H1 (cell line): ENCODE measurements at regions not wholly inside any gene's neighbourhood (a gene's known extent, or its start where the extent isn't known, plus 50 kb on each side); places are given as distances from the start of the nearest gene placed in this dataset.

Source experiments
- CTCF ChIA-PET: fragments of 300-600 bp; sonication (Branson Sonifier 250); formaldehyde crosslinking; loops from one replicate; lab custom pipeline; 2021; ENCODE audit not compliant: partially characterized antibody; lab: Charles Lee
- POLR2A ChIA-PET: fragments of 300-600 bp; sonication (Branson Sonifier 250); formaldehyde crosslinking; loops from one replicate; lab custom pipeline; 2021; ENCODE audit warnings: inconsistent platforms; ENCODE audit not compliant: partially characterized antibody; lab: Charles Lee
- DNase-seq, 2 experiments: peaks; one replicate each; pipeline versions ENCODE4 v3.0.0 to v3.0.0-alpha.2; 2010 to 2022; ENCODE audit warnings: low spot score in 2 of 2, low read depth in 1 of 2, mixed read lengths in 1 of 2
- FAIRE-seq: peaks from 2 replicates; lab custom pipeline; 2011; peaks lifted over from hg19 to GRCh38; lab: Jason Lieb, UNC
- H2AFZ ChIP-seq: 2 replicates; pipeline ENCODE4 v1.8.1; 2012; ENCODE audit warnings: low read length, inconsistent platforms
- H2AK5ac ChIP-seq: 2 replicates; pipeline ENCODE4 v1.6.1; 2013; ENCODE audit warnings: low read depth, low read length
- H2BK120ac ChIP-seq: replicated peaks from 2 replicates; pipeline ENCODE3; 2013; ENCODE audit warnings: low read depth, low read length, inconsistent platforms
- H2BK12ac ChIP-seq: 2 replicates; pipeline ENCODE4 v1.6.1; 2013; ENCODE audit warnings: low read depth, low read length
- H2BK15ac ChIP-seq: 2 replicates; pipeline ENCODE4 v1.6.1; 2013; ENCODE audit warnings: low read length
- H2BK20ac ChIP-seq: 2 replicates; pipeline ENCODE4 v1.6.1; 2013; ENCODE audit warnings: low read length
- H2BK5ac ChIP-seq: 2 replicates; pipeline ENCODE4 v1.6.1; 2013; ENCODE audit warnings: low read depth, low read length
- H3K14ac ChIP-seq: 2 replicates; pipeline ENCODE4 v1.6.1; 2013; ENCODE audit warnings: inconsistent platforms; ENCODE audit not compliant: insufficient read length
- H3K18ac ChIP-seq: 2 replicates; pipeline ENCODE4 v1.6.1; 2013; ENCODE audit warnings: low read length; ENCODE audit errors: extremely low read depth
- H3K23ac ChIP-seq: 2 replicates; pipeline ENCODE4 v1.6.1; 2013; ENCODE audit warnings: inconsistent platforms; ENCODE audit not compliant: insufficient read length
- H3K23me2 ChIP-seq: 2 replicates; pipeline ENCODE4 v1.6.1; 2013; ENCODE audit warnings: low read depth, low read length
- H3K27ac ChIP-seq: 2 replicates; pipeline ENCODE4 v1.6.1; 2011; ENCODE audit warnings: low read depth, low read length, inconsistent platforms
- H3K27me3 ChIP-seq, 4 experiments: replicated peaks in 1 of 4; 1 replicate in 1 of 4; 2 replicates in 3 of 4; pipeline versions ENCODE4 v1.6.1 to v1.8.1; 2011 to 2013; ENCODE audit warnings: low read length in 3 of 4, mild to moderate bottlenecking in 3 of 4, inconsistent platforms in 2 of 4, mixed read lengths in 2 of 4, moderate library complexity in 1 of 4; ENCODE audit not compliant: control insufficient read depth in 3 of 4, insufficient read depth in 3 of 4; ENCODE audit errors: extremely low read depth in 1 of 4
- H3K36me3 ChIP-seq, 4 experiments: 2 replicates each; pipeline versions ENCODE4 v1.6.1 to v1.8.1; 2011 to 2013; ENCODE audit warnings: mild to moderate bottlenecking in 4 of 4, low read length in 3 of 4, moderate library complexity in 2 of 4, control low read depth in 1 of 4, inconsistent platforms in 1 of 4; ENCODE audit not compliant: insufficient read depth in 4 of 4, control insufficient read depth in 2 of 4
- H3K4ac ChIP-seq: replicated peaks from 2 replicates; pipeline ENCODE3; 2013; ENCODE audit warnings: low read length, low read depth, mixed read lengths, inconsistent platforms; ENCODE audit not compliant: insufficient read length
- H3K4me1 ChIP-seq, 4 experiments: replicated peaks in 1 of 4; 1 replicate in 1 of 4; 2 replicates in 3 of 4; pipeline versions ENCODE4 v1.6.1 to v1.8.1; 2011 to 2013; ENCODE audit warnings: low read length in 3 of 4, inconsistent platforms in 2 of 4, mixed read lengths in 1 of 4; ENCODE audit not compliant: insufficient read depth in 4 of 4, control insufficient read depth in 3 of 4
- H3K4me2 ChIP-seq, 2 experiments: 2 replicates each; pipeline versions ENCODE4 v1.6.1 to v1.8.1; 2011 to 2013; ENCODE audit warnings: low read depth in 2 of 2, low read length in 2 of 2, control low read depth in 1 of 2, inconsistent platforms in 1 of 2, mild to moderate bottlenecking in 1 of 2; ENCODE audit not compliant: insufficient read depth in 1 of 2
- H3K4me3 ChIP-seq, 4 experiments: fragments of 200-600, 300-600 bp in 1 of 4; sonication (generic), shearing (Covaris generic), sonication (Bioruptor Twin) in 1 of 4; 2 replicates each; pipeline versions ENCODE4 v1.5.1 to v1.8.1; 2011 to 2016; ENCODE audit warnings: low read length in 4 of 4, low read depth in 3 of 4, control low read depth in 2 of 4, inconsistent platforms in 2 of 4, mild to moderate bottlenecking in 2 of 4, mixed read lengths in 1 of 4, moderate library complexity in 1 of 4; ENCODE audit not compliant: insufficient read depth in 2 of 4; ENCODE audit errors: extremely low read depth in 1 of 4
- H3K56ac ChIP-seq: replicated peaks from 2 replicates; pipeline ENCODE3; 2013; ENCODE audit warnings: low read depth, mild to moderate bottlenecking, mixed read lengths, low read length, inconsistent platforms; ENCODE audit not compliant: insufficient read length
- H3K79me1 ChIP-seq: 2 replicates; pipeline ENCODE4 v1.6.1; 2013; ENCODE audit warnings: low read depth, low read length, control low read depth
- H3K79me2 ChIP-seq, 2 experiments: 2 replicates each; pipeline versions ENCODE4 v1.6.1 to v1.8.1; 2012 to 2013; ENCODE audit warnings: low read length in 2 of 2, mild to moderate bottlenecking in 2 of 2, inconsistent platforms in 1 of 2; ENCODE audit not compliant: insufficient read depth in 2 of 2, control insufficient read depth in 1 of 2
- H3K9ac ChIP-seq, 4 experiments: replicated peaks in 1 of 4; 1 replicate in 1 of 4; 2 replicates in 3 of 4; pipeline versions ENCODE4 v1.6.1 to v1.8.1; 2011 to 2013; ENCODE audit warnings: low read depth in 3 of 4, low read length in 3 of 4, control low read depth in 2 of 4, mild to moderate bottlenecking in 2 of 4, moderate library complexity in 2 of 4, inconsistent platforms in 1 of 4; ENCODE audit errors: extremely low read depth in 1 of 4
- H3K9me3 ChIP-seq, 2 experiments: 2 replicates each; pipeline versions ENCODE4 v1.6.1 to v1.8.1; 2012 to 2013; ENCODE audit warnings: mild to moderate bottlenecking in 2 of 2, moderate library complexity in 2 of 2, control low read depth in 1 of 2, inconsistent platforms in 1 of 2, low read depth in 1 of 2, low read length in 1 of 2, mixed read lengths in 1 of 2; ENCODE audit not compliant: insufficient read depth in 2 of 2
- H4K20me1 ChIP-seq, 2 experiments: replicated peaks in 1 of 2; 2 replicates each; pipeline versions ENCODE3 to v1.8.1; 2011 to 2013; ENCODE audit warnings: inconsistent platforms in 2 of 2, low read length in 2 of 2, mild to moderate bottlenecking in 1 of 2; ENCODE audit not compliant: insufficient read depth in 2 of 2, control insufficient read depth in 1 of 2
- H4K5ac ChIP-seq: 2 replicates; pipeline ENCODE4 v1.6.1; 2013; ENCODE audit warnings: low read length, low read depth, mixed read lengths, inconsistent platforms; ENCODE audit not compliant: insufficient read length
- H4K8ac ChIP-seq: 2 replicates; pipeline ENCODE4 v1.8.0; 2013; ENCODE audit warnings: mild to moderate bottlenecking, moderate library complexity, low read length, inconsistent platforms; ENCODE audit not compliant: insufficient read depth; ENCODE audit errors: extremely low read depth
- H4K91ac ChIP-seq: replicated peaks from 2 replicates; pipeline ENCODE3; 2013; ENCODE audit warnings: low read length, mixed read lengths, inconsistent platforms; ENCODE audit not compliant: insufficient read length
- JUN ChIP-seq: IDR thresholded peaks from 2 replicates; pipeline ENCODE4 v1.6.1; 2011; ENCODE audit warnings: low read depth, mild to moderate bottlenecking, improper control_type of control experiment, low read length
- NRF1 ChIP-seq: IDR thresholded peaks from 2 replicates; pipeline ENCODE4 v1.6.1; 2011; ENCODE audit warnings: mild to moderate bottlenecking, low read depth, low read length, improper control_type of control experiment
- WGBS, 2 experiments: shearing (Covaris generic) in 1 of 2; methylation state at CpG; one replicate each; pipeline versions ENCODE4 v1.1.6 to v1.1.7; 2013 to 2015; ENCODE audit warnings: low lambda C conversion rate in 2 of 2, mixed read lengths in 2 of 2, inconsistent platforms in 1 of 2, low coverage in 1 of 2, missing lambda C conversion rate in 1 of 2; ENCODE audit not compliant: insufficient replicate concordance in 2 of 2, insufficient coverage in 1 of 2, insufficient read length in 1 of 2; ENCODE audit errors: extremely low coverage in 1 of 2, missing lambda C conversion rate in 1 of 2; 5-methylcytosine and 5-hydroxymethylcytosine counted together

DNA sequence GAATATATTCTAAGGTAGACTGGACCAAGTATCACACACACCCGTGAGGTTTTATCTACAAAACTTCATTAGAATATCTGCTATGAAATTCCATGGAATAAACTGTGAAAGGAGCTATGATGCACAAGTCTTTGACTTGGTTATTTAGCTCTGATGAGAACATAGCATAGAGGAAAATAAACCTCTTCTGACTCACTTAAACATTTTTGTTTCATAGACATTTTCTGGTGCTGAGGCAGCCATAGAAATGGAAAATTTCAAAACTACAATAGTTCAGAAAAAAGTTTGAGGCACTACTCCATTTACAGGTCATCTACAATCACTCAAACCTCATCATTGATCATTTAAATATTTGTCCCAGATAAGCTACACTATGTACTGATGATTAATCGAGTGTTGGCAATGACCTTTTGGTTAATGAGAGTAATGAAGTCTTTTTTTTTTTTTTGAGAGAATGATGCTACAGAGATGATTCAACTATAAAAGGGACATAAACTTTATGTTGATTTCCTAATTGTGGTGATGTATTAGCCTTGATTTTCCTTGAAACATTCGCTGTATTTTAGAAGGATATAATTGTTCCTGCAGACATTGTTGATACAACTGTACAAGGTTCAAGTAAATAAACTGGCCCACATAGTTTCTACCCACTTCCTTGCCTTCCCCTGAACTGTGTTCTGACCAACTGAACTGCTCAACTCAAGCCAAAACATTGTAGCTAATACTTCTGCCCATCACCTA lies 77.5 kb downstream of the AREG start:
- Histone ChIP-seq H3K56ac (no peak overlapping the region), H3K23ac (no peak overlapping the region), H2BK20ac (no peak overlapping the region), H2BK120ac (no peak overlapping the region), H3K23me2 (no peaks in the 10 kb centered on the region), H3K27me3 (peaks cover 0 to 1% (median 0%) of the 10 kb centered on the region in 4 experiments; a peak in 1 of 7 replicates), H3K4ac (no peak overlapping the region), H2BK5ac (no peak overlapping the region), H3K9me3 (no peaks in the 10 kb centered on the region), H2BK15ac (no peak overlapping the region), H2BK12ac (no peak overlapping the region), H3K36me3 (no peaks in the 10 kb centered on the region), H3K14ac (no peak overlapping the region), H3K18ac (no peak overlapping the region), H3K4me1 (no peaks in the 10 kb centered on the region), H2AFZ (no peak overlapping the region), H3K79me2 (no peaks in the 10 kb centered on the region), H2AK5ac (no peak overlapping the region), H3K4me2 (no peak overlapping the region), H3K9ac (no peak overlapping the region), H4K20me1 (no peaks in the 10 kb centered on the region), H3K79me1 (no peaks in the 10 kb centered on the region), H4K91ac (no peak overlapping the region), H3K27ac (no peak overlapping the region), H4K5ac (no peak overlapping the region), H4K8ac (no peak overlapping the region), H3K4me3 (no peak overlapping the region)
- DNase-seq, result no peak
- WGBS, 2 experiments, result 91% methylated on average over 3 of the region's 3 CpGs; no CpG with 5 or more reads in 1 of the 2 experiments
- ChIA-PET POLR2A (no interaction called here), CTCF (interaction anchor here (0.6 to 1.9 kb wide), 7 partner anchors 9 to 152 kb away, joined by 3 to 8 read pairs (median 3); no protein-coding TSS in a partner anchor)
- no peak for FAIRE-seq
- TF ChIP-seq JUN, result no peak
- no peak for TF ChIP-seq NRF1
